Nephron progenitor cell (in vitro differentiated cells): ENCODE measurements at regions not wholly inside any gene's neighbourhood (a gene's known extent, or its start where the extent isn't known, plus 50 kb on each side); places are given as distances from the start of the nearest gene placed in this dataset.
A peak's percentile ranks its signal among the peaks of the same experiment; 100 is the strongest.

Experiments
- DNase-seq: peaks from one replicate; pipeline ENCODE4 v3.0.0; 2021
- H3K27ac Mint-ChIP-seq: 2 replicates; pipeline ENCODE4 v1.8.0; 2021; ENCODE audit warnings: mild to moderate bottlenecking, moderate library complexity, mixed read lengths
- H3K27me3 Mint-ChIP-seq: 2 replicates; pipeline ENCODE4 v1.8.0; 2021; ENCODE audit warnings: mild to moderate bottlenecking, low read depth, mixed read lengths; ENCODE audit not compliant: poor library complexity
- H3K36me3 Mint-ChIP-seq: 2 replicates; pipeline ENCODE4 v1.8.0; 2021; ENCODE audit warnings: low read depth, mixed read lengths
- H3K4me1 Mint-ChIP-seq: 2 replicates; pipeline ENCODE4 v1.8.0; 2021; ENCODE audit warnings: mixed read lengths
- H3K4me3 Mint-ChIP-seq: 2 replicates; pipeline ENCODE4 v1.8.0; 2021; ENCODE audit warnings: mild to moderate bottlenecking, moderate library complexity, mixed read lengths
- H3K9me3 Mint-ChIP-seq: 2 replicates; pipeline ENCODE4 v1.8.0; 2021; ENCODE audit warnings: mild to moderate bottlenecking, moderate library complexity, mixed read lengths
- TF ChIP-seq, protein P1 (sequence below): fragments of 200-600 bp; sonication (generic); IDR thresholded peaks from 2 replicates; pipeline ENCODE4 v1.5.0; 2021; ENCODE audit warnings: antibody characterized with exemption

DNA sequence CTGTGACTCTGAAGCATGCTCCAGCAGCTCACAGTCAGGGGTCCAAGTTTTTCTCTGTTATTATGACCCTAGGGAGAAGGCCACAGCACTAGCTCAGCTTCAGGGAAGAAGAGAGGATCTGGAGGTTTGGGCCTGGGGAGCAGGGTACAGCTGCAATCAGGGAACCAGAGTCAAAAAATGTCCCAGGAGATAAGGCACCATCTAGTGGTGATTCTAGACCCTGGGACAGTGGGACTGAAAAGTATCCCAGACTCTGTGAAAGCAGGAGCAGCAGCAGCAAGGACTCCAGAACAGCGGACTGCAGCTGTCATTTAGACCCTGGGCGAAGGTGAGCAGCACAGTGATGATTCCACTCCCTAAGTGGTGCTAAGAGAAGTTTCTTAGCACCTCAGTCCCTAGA is 278.4 kb upstream of the DDX18 start:
- Mint-ChIP-seq H3K4me3 (no peak overlapping the region), H3K9me3 (peaks cover 36% of the 10 kb centered on the region), H3K27ac (no peak overlapping the region), H3K36me3 (peaks cover 40% of the 10 kb centered on the region), H3K27me3 (no peaks in the 10 kb centered on the region), H3K4me1 (peaks cover 7% of the 10 kb centered on the region)
- TF ChIP-seq, protein P1, sequence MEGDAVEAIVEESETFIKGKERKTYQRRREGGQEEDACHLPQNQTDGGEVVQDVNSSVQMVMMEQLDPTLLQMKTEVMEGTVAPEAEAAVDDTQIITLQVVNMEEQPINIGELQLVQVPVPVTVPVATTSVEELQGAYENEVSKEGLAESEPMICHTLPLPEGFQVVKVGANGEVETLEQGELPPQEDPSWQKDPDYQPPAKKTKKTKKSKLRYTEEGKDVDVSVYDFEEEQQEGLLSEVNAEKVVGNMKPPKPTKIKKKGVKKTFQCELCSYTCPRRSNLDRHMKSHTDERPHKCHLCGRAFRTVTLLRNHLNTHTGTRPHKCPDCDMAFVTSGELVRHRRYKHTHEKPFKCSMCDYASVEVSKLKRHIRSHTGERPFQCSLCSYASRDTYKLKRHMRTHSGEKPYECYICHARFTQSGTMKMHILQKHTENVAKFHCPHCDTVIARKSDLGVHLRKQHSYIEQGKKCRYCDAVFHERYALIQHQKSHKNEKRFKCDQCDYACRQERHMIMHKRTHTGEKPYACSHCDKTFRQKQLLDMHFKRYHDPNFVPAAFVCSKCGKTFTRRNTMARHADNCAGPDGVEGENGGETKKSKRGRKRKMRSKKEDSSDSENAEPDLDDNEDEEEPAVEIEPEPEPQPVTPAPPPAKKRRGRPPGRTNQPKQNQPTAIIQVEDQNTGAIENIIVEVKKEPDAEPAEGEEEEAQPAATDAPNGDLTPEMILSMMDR = peak; percentile 46
- DNase-seq = peak; percentile 12

DNA sequence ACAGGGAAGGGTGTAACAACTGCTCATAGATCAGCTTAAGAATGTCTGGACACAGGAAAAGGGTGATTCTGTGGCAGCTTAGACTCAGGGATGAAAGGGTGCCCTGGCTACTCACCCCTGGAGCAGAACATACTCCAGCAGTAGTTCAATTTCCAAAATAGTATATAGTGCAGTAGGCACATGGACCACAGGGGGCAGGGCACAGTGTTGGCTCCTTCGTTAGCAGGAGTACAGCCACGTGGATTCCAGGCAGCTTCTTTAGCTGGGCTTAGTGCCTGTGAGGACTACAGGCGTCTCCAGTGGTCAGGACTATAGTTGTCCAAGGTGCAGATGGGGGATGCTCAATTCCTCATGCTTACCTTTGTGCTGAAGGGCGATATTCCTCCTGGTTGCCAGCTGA is 277.5 kb upstream of the DDX18 start:
- no peaks in the 10 kb centered on the region for H3K27me3 Mint-ChIP-seq
- DNase-seq = no peak
- H3K9me3 Mint-ChIP-seq = peaks cover 35% of the 10 kb centered on the region
- H3K4me3 Mint-ChIP-seq = no peak overlapping the region
- peaks cover 7% of the 10 kb centered on the region for H3K4me1 Mint-ChIP-seq
- peaks cover 43% of the 10 kb centered on the region for H3K36me3 Mint-ChIP-seq
- H3K27ac Mint-ChIP-seq = no peak overlapping the region
- TF ChIP-seq, protein P1 = no peak

GRCh38 chr2:117551858-117552257 is 262.6 kb upstream of the DDX18 start:
- Mint-ChIP-seq H3K27ac (peak overlapping the region; percentile 23), H3K4me3 (no peak overlapping the region)
- TF ChIP-seq, protein P1 = no peak

GRCh38 chr2:117553448-117553847 is 261.0 kb upstream of the DDX18 start:
- peaks cover 26% of the 10 kb centered on the region for H3K4me1 Mint-ChIP-seq
- peaks cover 22% of the 10 kb centered on the region for H3K36me3 Mint-ChIP-seq
- H3K27ac Mint-ChIP-seq = no peak overlapping the region
- peaks cover 2% of the 10 kb centered on the region for H3K27me3 Mint-ChIP-seq
- no peak overlapping the region for H3K4me3 Mint-ChIP-seq
- DNase-seq = no peak
- peaks cover 4% of the 10 kb centered on the region for H3K9me3 Mint-ChIP-seq
- TF ChIP-seq, protein P1 = no peak

More at GRCh38 chr2:117551858-117552257, 262.6 kb upstream of the DDX18 start:
- DNase-seq = no peak
- peaks cover 23% of the 10 kb centered on the region for H3K36me3 Mint-ChIP-seq
- no peaks in the 10 kb centered on the region for H3K27me3 Mint-ChIP-seq
- peaks cover 4% of the 10 kb centered on the region for H3K9me3 Mint-ChIP-seq
- peaks cover 26% of the 10 kb centered on the region for H3K4me1 Mint-ChIP-seq

GRCh38 chr2:117555965-117556364 is 258.5 kb upstream of the DDX18 start:
- Mint-ChIP-seq H3K27ac (no peak overlapping the region), H3K27me3 (peaks cover 2% of the 10 kb centered on the region), H3K9me3 (no peaks in the 10 kb centered on the region), H3K4me1 (peaks cover 26% of the 10 kb centered on the region), H3K36me3 (peaks cover 5% of the 10 kb centered on the region), H3K4me3 (no peak overlapping the region)
- DNase-seq = no peak
- TF ChIP-seq, protein P1 = no peak

DNA sequence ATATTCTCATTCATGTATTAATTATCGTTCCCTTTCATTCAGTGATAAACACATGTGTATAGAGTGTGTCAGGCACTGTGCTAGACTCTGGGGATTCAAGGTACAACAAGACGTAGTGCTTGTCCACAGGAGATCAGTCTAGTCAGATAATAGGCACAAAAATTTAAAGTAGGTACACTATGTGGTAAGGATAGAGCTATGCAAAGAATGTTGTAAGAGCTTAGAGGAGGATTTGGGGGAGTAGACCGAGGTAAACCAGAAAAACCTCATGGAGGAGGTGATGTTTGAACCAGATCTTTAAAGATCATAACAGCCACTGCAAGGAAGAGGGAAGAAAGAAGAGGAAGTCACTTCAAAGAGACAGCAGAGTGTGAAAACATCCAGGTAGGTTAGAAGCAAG is 256.9 kb upstream of the DDX18 start:
- H3K9me3 Mint-ChIP-seq = no peaks in the 10 kb centered on the region
- no peak overlapping the region for H3K27ac Mint-ChIP-seq
- peaks cover 20% of the 10 kb centered on the region for H3K4me1 Mint-ChIP-seq
- no peak for DNase-seq
- TF ChIP-seq, protein P1 = no peak
- no peak overlapping the region for H3K4me3 Mint-ChIP-seq
- H3K36me3 Mint-ChIP-seq = peaks cover 5% of the 10 kb centered on the region
- H3K27me3 Mint-ChIP-seq = peaks cover 2% of the 10 kb centered on the region
